ENCODE measurements at regions not wholly inside any gene's neighbourhood (a gene's known extent, or its start where the extent isn't known, plus 50 kb on each side); places are given as distances from the start of the nearest gene placed in this dataset.

GRCh38 chr7:26477381-26477990, 185.8 kb downstream of the SNX10 start:
- TF ChIP-seq JUN (IDR thresholded peaks at IDR 0.05) (no peak), EP300 (IDR thresholded peaks at IDR 0.05) (no peak), ZSCAN20 (CRISPR knock-in tag; IDR thresholded peaks at IDR 0.05) (no peak), JUNB (IDR thresholded peaks at IDR 0.05) (no peak), ZC3H11A (IDR thresholded peaks at IDR 0.05) (no peak), CTCF (IDR thresholded peaks at IDR 0.05) (no peak), CEBPB (IDR thresholded peaks at IDR 0.05) (no peak)
- TF ChIP-seq, protein P1, sequence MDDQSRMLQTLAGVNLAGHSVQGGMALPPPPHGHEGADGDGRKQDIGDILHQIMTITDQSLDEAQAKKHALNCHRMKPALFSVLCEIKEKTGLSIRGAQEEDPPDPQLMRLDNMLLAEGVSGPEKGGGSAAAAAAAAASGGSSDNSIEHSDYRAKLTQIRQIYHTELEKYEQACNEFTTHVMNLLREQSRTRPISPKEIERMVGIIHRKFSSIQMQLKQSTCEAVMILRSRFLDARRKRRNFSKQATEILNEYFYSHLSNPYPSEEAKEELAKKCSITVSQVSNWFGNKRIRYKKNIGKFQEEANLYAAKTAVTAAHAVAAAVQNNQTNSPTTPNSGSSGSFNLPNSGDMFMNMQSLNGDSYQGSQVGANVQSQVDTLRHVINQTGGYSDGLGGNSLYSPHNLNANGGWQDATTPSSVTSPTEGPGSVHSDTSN (IDR thresholded peaks at IDR 0.05) = no peak

Data from A549 (cell line).